ENCODE measurements at regions not wholly inside any gene's neighbourhood (a gene's known extent, or its start where the extent isn't known, plus 50 kb on each side); places are given as distances from the start of the nearest gene placed in this dataset.

GRCh38 chr6:21496196-21496595 lies 97.4 kb upstream of the SOX4 start:
- TF ChIP-seq, protein P1, sequence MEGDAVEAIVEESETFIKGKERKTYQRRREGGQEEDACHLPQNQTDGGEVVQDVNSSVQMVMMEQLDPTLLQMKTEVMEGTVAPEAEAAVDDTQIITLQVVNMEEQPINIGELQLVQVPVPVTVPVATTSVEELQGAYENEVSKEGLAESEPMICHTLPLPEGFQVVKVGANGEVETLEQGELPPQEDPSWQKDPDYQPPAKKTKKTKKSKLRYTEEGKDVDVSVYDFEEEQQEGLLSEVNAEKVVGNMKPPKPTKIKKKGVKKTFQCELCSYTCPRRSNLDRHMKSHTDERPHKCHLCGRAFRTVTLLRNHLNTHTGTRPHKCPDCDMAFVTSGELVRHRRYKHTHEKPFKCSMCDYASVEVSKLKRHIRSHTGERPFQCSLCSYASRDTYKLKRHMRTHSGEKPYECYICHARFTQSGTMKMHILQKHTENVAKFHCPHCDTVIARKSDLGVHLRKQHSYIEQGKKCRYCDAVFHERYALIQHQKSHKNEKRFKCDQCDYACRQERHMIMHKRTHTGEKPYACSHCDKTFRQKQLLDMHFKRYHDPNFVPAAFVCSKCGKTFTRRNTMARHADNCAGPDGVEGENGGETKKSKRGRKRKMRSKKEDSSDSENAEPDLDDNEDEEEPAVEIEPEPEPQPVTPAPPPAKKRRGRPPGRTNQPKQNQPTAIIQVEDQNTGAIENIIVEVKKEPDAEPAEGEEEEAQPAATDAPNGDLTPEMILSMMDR (IDR thresholded peaks at IDR 0.05), result no peak
- TF ChIP-seq POLR2A (IDR thresholded peaks at IDR 0.05), result no peak
